PC-9 (cell line): ENCODE measurements at regions not wholly inside any gene's neighbourhood (a gene's known extent, or its start where the extent isn't known, plus 50 kb on each side); places are given as distances from the start of the nearest gene placed in this dataset.

Experiments
- BruUV-seq: library from RNA; stranded (reverse); fragments of 400-500 nt; replicated peaks from 2 replicates; lab custom pipeline; 2021; lab: Mats Ljungman, UMichigan
- CTCF ChIA-PET: fragments of 300-600 bp; sonication (Branson Sonifier 250); formaldehyde crosslinking; loops from one replicate; lab custom pipeline; 2022; ENCODE audit warnings: antibody characterized with exemption; lab: Charles Lee
- POLR2A ChIA-PET: fragments of 300-600 bp; sonication (Branson Sonifier 250); formaldehyde crosslinking; loops from one replicate; lab custom pipeline; 2022; ENCODE audit warnings: antibody characterized with exemption; ENCODE audit not compliant: unreplicated experiment; lab: Charles Lee
- DNase-seq, 2 experiments: peaks; one replicate each; pipeline versions ENCODE4 v3.0.0 to v3.0.0-alpha.2; 2015 to 2022; ENCODE audit warnings: mixed read lengths in 1 of 2
- H2AFZ ChIP-seq: fragments of 200-600 bp; sonication (generic); 2 replicates; pipeline ENCODE4 v1.8.1; 2017; ENCODE audit warnings: antibody characterized with exemption
- H3F3A ChIP-seq: fragments of 200-600 bp; sonication (generic); 2 replicates; pipeline ENCODE4 v1.8.1; 2017; ENCODE audit warnings: antibody characterized with exemption, mild to moderate bottlenecking, low read depth; ENCODE audit not compliant: insufficient read depth
- H3K27ac ChIP-seq: fragments of 200-600 bp; sonication (generic); 2 replicates; pipeline ENCODE4 v1.6.1; 2016; ENCODE audit warnings: mixed run types
- H3K27me3 ChIP-seq: fragments of 200-600 bp; sonication (generic); 2 replicates; pipeline ENCODE4 v1.6.1; 2016; ENCODE audit warnings: low read depth, mixed run types; ENCODE audit not compliant: insufficient read depth
- H3K36me3 ChIP-seq: fragments of 200-600 bp; sonication (generic); 2 replicates; pipeline ENCODE4 v1.6.1; 2016; ENCODE audit warnings: low read depth, mixed run types
- H3K4me1 ChIP-seq: fragments of 200-600 bp; sonication (generic); replicated peaks from 2 replicates; pipeline ENCODE4 v1.6.1; 2016; ENCODE audit warnings: mixed run types; ENCODE audit not compliant: insufficient read depth
- H3K4me2 ChIP-seq: fragments of 200-600 bp; sonication (generic); 2 replicates; pipeline ENCODE4 v1.6.1; 2017; ENCODE audit warnings: mixed run types
- H3K4me3 ChIP-seq: fragments of 200-600 bp; sonication (generic); 2 replicates; pipeline ENCODE4 v1.6.1; 2016; ENCODE audit warnings: mixed run types
- H3K79me2 ChIP-seq: fragments of 200-600 bp; sonication (generic); 2 replicates; pipeline ENCODE4 v1.6.1; 2017; ENCODE audit warnings: low read depth, mixed run types
- H3K9me2 ChIP-seq: fragments of 200-600 bp; sonication (generic); 2 replicates; pipeline ENCODE4 v1.8.1; 2017; ENCODE audit warnings: mild to moderate bottlenecking; ENCODE audit not compliant: insufficient read depth
- H3K9me3 ChIP-seq: fragments of 200-600 bp; sonication (generic); 2 replicates; pipeline ENCODE4 v1.8.1; 2016; ENCODE audit warnings: low read depth; ENCODE audit not compliant: insufficient read depth
- H4K20me1 ChIP-seq: fragments of 200-600 bp; sonication (generic); 2 replicates; pipeline ENCODE4 v1.8.1; 2017; ENCODE audit not compliant: insufficient read depth
- CTCF ChIP-seq: fragments of 200-600 bp; sonication (generic); conservative IDR thresholded peaks from 2 replicates; pipeline ENCODE4 v1.6.1; 2017; ENCODE audit warnings: mixed run types, antibody characterized with exemption, mild to moderate bottlenecking, moderate library complexity
- EZH2 ChIP-seq: fragments of 200-600 bp; sonication (generic); IDR thresholded peaks from 2 replicates; pipeline ENCODE4 v1.8.0; 2017; ENCODE audit warnings: antibody characterized with exemption, low read depth
- intact Hi-C: fragments of 100-400 bp; cut with micrococcal nuclease; formaldehyde crosslinking; loops from one replicate; pipeline ENCODE4 v1.10.0; 2022; ENCODE audit not compliant: unreplicated experiment

DNA sequence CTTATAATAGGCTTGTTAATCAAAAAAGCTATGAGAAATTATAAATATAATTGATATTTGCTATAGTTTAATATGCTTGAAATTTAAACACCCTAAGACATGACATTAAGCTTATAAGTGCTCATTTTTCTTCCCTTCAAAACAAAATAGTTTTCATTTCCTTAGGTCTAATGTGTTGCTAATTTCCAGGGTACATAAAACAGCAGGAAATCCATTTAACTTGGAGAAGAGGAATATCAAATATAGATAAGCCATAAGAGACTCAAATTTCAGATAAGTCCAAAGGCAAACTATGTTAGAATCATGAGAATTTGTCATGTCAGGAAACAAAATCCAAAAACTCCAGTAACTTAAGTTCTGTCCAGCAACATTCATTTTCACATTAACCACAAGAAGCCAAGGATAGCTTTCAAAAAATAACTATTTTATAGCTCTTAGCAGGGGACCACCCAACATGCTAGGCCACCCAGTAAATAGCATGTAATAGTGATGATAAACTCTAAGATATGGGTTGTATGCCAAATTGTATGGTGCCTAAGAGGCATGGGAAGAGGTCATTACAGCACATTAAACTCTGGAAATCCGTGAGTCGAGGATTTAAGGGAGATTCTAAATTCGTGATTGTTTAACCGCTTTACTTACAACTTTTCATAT lies 298.1 kb downstream of the CRPPA start:
- no peak overlapping the region for H3K4me2 ChIP-seq
- no peak for DNase-seq
- H4K20me1 ChIP-seq: no peaks in the 10 kb centered on the region
- intact Hi-C loops: no loop called here
- ChIA-PET POLR2A (no interaction called here), CTCF (interaction anchor here (0.6 kb wide), 2 partner anchors 299 to 356 kb away, joined by 4 read pairs; no protein-coding TSS in a partner anchor)
- H3F3A ChIP-seq: no peaks in the 10 kb centered on the region
- peaks cover 4% of the 10 kb centered on the region; the same call in 1 of the 2 replicates for H3K9me2 ChIP-seq
- no peak overlapping the region for H3K4me3 ChIP-seq
- H3K4me1 ChIP-seq: peaks cover under 1% of the 10 kb centered on the region; the same call in 1 of the 2 replicates
- peaks cover 7% of the 10 kb centered on the region; the same call in 1 of the 2 replicates for H3K9me3 ChIP-seq
- H3K36me3 ChIP-seq: no peaks in the 10 kb centered on the region
- H3K27ac ChIP-seq: no peak overlapping the region
- no peaks in the 10 kb centered on the region for H3K27me3 ChIP-seq
- no peaks in the 10 kb centered on the region for H3K79me2 ChIP-seq
- no TSS peak for BruUV-seq
- no peak overlapping the region for H2AFZ ChIP-seq
- TF ChIP-seq EZH2: no peak
- TF ChIP-seq CTCF: no peak

- no peaks in the 10 kb centered on the region for H3K36me3 ChIP-seq
- DNase-seq: no peak
- H3K9me2 ChIP-seq: peaks cover 4% of the 10 kb centered on the region; the same call in 1 of the 2 replicates
- H3K9me3 ChIP-seq: peaks cover 18% of the 10 kb centered on the region; the same call in 1 of the 2 replicates
- H3K27ac ChIP-seq: no peak overlapping the region
- H4K20me1 ChIP-seq: no peaks in the 10 kb centered on the region
- ChIA-PET CTCF (no interaction called here), POLR2A (no interaction called here)
- intact Hi-C loops: no loop called here
- no peaks in the 10 kb centered on the region for H3K4me1 ChIP-seq
- H3K4me2 ChIP-seq: no peak overlapping the region
- no peaks in the 10 kb centered on the region for H3F3A ChIP-seq
- no peaks in the 10 kb centered on the region for H3K79me2 ChIP-seq
- BruUV-seq: no TSS peak
- no peaks in the 10 kb centered on the region for H3K27me3 ChIP-seq
- TF ChIP-seq CTCF (no peak), EZH2 (no peak)
- H2AFZ ChIP-seq: no peak overlapping the region
- H3K4me3 ChIP-seq: no peak overlapping the region
These were observed 299.4 kb downstream of the CRPPA start for GRCh38 chr7:16121876-16122390.

- TF ChIP-seq CTCF: no peak
- no peak for TF ChIP-seq EZH2
- intact Hi-C loops: no loop called here
- ChIA-PET CTCF (interaction anchor here (1.0 kb wide), 1 partner anchor 449 kb away, joined by 5 read pairs; no protein-coding TSS in a partner anchor), POLR2A (no interaction called here)
- no peak overlapping the region for H3K4me2 ChIP-seq
- no TSS peak for BruUV-seq
- no peak overlapping the region for H2AFZ ChIP-seq
- H3K27ac ChIP-seq: no peak overlapping the region
- H4K20me1 ChIP-seq: no peaks in the 10 kb centered on the region
- no peaks in the 10 kb centered on the region; the same call in 1 of the 2 replicates for H3K36me3 ChIP-seq
- H3K79me2 ChIP-seq: no peaks in the 10 kb centered on the region
- no peak overlapping the region for H3K4me3 ChIP-seq
- H3K9me3 ChIP-seq: peaks cover 36% of the 10 kb centered on the region
- H3K27me3 ChIP-seq: no peaks in the 10 kb centered on the region
- H3K4me1 ChIP-seq: no peaks in the 10 kb centered on the region
- no peaks in the 10 kb centered on the region for H3K9me2 ChIP-seq
- DNase-seq: no peak
- no peaks in the 10 kb centered on the region for H3F3A ChIP-seq
These were observed 306.0 kb downstream of the CRPPA start for GRCh38 chr7:16115374-16115773.
